SK-N-DZ (cell line): ENCODE measurements at regions not wholly inside any gene's neighbourhood (a gene's known extent, or its start where the extent isn't known, plus 50 kb on each side); places are given as distances from the start of the nearest gene placed in this dataset.
"Not testable (repeated sequence)": the region's sequence is repeated elsewhere in the genome, so short reads cannot be mapped to it uniquely, and the experiment has no call there.

Experiments
- DNase-seq: peaks from one replicate; pipeline ENCODE4 v3.0.0-alpha.2; 2015; ENCODE audit warnings: low spot score

- DNase-seq: no peak
Measured at GRCh38 chr12:25337916-25338315, 87.2 kb upstream of the KRAS start.

GRCh38 chr12:25332143-25332542 lies 81.4 kb upstream of the KRAS start:
- no peak for DNase-seq

- no peak for DNase-seq
Measured at GRCh38 chr12:25328072-25328712, 77.5 kb upstream of the KRAS start.

GRCh38 chr12:25327321-25327720 lies 76.6 kb upstream of the KRAS start:
- no peak for DNase-seq

- no peak for DNase-seq
Measured at GRCh38 chr12:25326326-25326725, 75.6 kb upstream of the KRAS start.

GRCh38 chr12:25324861-25325260 lies 74.1 kb upstream of the KRAS start:
- DNase-seq: no peak

- no peak for DNase-seq
Measured at GRCh38 chr12:25323581-25323982, 72.9 kb upstream of the KRAS start.

GRCh38 chr12:25322918-25323531 lies 72.3 kb upstream of the KRAS start:
- no peak for DNase-seq

- DNase-seq: no peak
Measured at GRCh38 chr12:25322351-25322750, 71.6 kb upstream of the KRAS start.

- no peak for DNase-seq
Measured at GRCh38 chr12:25321772-25322171, 71.0 kb upstream of the KRAS start.

- no peak for DNase-seq
Measured at GRCh38 chr12:25320123-25321006, 69.6 kb upstream of the KRAS start.

- no peak for DNase-seq
Measured at GRCh38 chr12:25319233-25319984, 68.7 kb upstream of the KRAS start.

- no peak for DNase-seq
Measured at GRCh38 chr12:25317553-25317952, 66.8 kb upstream of the KRAS start.

GRCh38 chr12:25315388-25315787 lies 64.7 kb upstream of the KRAS start:
- no peak for DNase-seq

- DNase-seq: not testable (repeated sequence)
Measured at GRCh38 chr12:25313266-25313990, 62.7 kb upstream of the KRAS start.

- DNase-seq: no peak
Measured at GRCh38 chr12:25311506-25311905, 60.8 kb upstream of the KRAS start.

GRCh38 chr12:25310071-25310470 lies 59.3 kb upstream of the KRAS start:
- DNase-seq: not testable (repeated sequence)

- no peak for DNase-seq
Measured at GRCh38 chr12:25308756-25309155, 58.0 kb upstream of the KRAS start.

GRCh38 chr12:25307818-25308217 lies 57.1 kb upstream of the KRAS start:
- no peak for DNase-seq

GRCh38 chr12:25301798-25302197 lies 51.1 kb upstream of the KRAS start:
- DNase-seq: no peak
